ENCODE measurements at regions not wholly inside any gene's neighbourhood (a gene's known extent, or its start where the extent isn't known, plus 50 kb on each side); places are given as distances from the start of the nearest gene placed in this dataset.

- H3K27me3 ChIP-seq = no peaks in the 10 kb centered on the region
- WGBS, 2 donors = 58 to 83% methylated on average over 4 of the region's 4 CpGs
- H3K9me3 ChIP-seq = no peaks in the 10 kb centered on the region
- H3K36me3 ChIP-seq = no peaks in the 10 kb centered on the region
- H3K27ac ChIP-seq = no peak overlapping the region
- TF ChIP-seq, protein P1, sequence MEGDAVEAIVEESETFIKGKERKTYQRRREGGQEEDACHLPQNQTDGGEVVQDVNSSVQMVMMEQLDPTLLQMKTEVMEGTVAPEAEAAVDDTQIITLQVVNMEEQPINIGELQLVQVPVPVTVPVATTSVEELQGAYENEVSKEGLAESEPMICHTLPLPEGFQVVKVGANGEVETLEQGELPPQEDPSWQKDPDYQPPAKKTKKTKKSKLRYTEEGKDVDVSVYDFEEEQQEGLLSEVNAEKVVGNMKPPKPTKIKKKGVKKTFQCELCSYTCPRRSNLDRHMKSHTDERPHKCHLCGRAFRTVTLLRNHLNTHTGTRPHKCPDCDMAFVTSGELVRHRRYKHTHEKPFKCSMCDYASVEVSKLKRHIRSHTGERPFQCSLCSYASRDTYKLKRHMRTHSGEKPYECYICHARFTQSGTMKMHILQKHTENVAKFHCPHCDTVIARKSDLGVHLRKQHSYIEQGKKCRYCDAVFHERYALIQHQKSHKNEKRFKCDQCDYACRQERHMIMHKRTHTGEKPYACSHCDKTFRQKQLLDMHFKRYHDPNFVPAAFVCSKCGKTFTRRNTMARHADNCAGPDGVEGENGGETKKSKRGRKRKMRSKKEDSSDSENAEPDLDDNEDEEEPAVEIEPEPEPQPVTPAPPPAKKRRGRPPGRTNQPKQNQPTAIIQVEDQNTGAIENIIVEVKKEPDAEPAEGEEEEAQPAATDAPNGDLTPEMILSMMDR (IDR thresholded peaks at IDR 0.05) = no peak
- TF ChIP-seq POLR2A (IDR thresholded peaks at IDR 0.05) = no peak
- DNase-seq = no peak
- intact Hi-C loops (cut with DNase I) = no loop called here
- no peaks in the 10 kb centered on the region for H3K4me1 ChIP-seq
- no peak overlapping the region for H3K4me3 ChIP-seq (replicated peaks in 1 of 3)
Observed at GRCh38 chr7:67380858-67381257, 384.2 kb downstream of the TYW1 start.

DNA sequence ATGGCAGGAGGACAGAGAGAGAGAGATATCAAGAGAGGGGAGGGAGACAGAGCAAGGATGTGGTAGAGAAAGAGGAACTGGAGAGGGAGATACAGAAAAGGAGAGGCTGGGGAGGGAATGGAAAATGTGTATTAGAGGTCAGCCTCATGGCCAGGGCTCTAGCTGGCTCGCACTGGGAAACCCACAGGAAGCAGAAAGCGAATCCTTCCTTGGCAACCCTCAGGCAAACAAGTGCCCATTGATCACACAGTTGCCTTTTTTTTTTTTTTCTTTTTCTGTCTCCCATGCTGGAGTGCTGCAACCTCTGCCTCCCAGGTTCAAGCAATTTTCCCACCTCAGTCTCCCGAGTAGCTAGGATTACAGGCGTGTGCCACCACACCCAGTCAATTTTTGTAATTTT is 391.2 kb downstream of the TYW1 start:
- DNase-seq = no peak
- TF ChIP-seq, protein P1 (IDR thresholded peaks at IDR 0.05) = no peak
- no peak for TF ChIP-seq POLR2A (IDR thresholded peaks at IDR 0.05)
- no peaks in the 10 kb centered on the region for H3K9me3 ChIP-seq
- 75 to 77% methylated on average over 4 of the region's 4 CpGs for WGBS, 2 donors
- no peaks in the 10 kb centered on the region for H3K36me3 ChIP-seq
- no peak overlapping the region for H3K4me3 ChIP-seq (replicated peaks in 1 of 3)
- intact Hi-C loops (cut with DNase I) = no loop called here
- H3K27me3 ChIP-seq = no peaks in the 10 kb centered on the region
- no peaks in the 10 kb centered on the region for H3K4me1 ChIP-seq
- no peak overlapping the region for H3K27ac ChIP-seq

GRCh38 chr7:67391168-67391567 is 394.5 kb downstream of the TYW1 start:
- Histone ChIP-seq H3K4me3 (replicated peaks in 1 of 3) (no peak overlapping the region), H3K4me1 (no peaks in the 10 kb centered on the region), H3K27ac (no peak overlapping the region), H3K36me3 (no peaks in the 10 kb centered on the region), H3K27me3 (no peaks in the 10 kb centered on the region), H3K9me3 (no peaks in the 10 kb centered on the region)
- DNase-seq = no peak
- TF ChIP-seq, protein P1 (IDR thresholded peaks at IDR 0.05) = no peak
- TF ChIP-seq POLR2A (IDR thresholded peaks at IDR 0.05) = no peak
- 71 to 75% methylated on average over 19 of the region's 19 CpGs for WGBS, 2 donors
- intact Hi-C loops (cut with DNase I) = no loop called here

GRCh38 chr7:67392596-67393438 is 396.2 kb downstream of the TYW1 start:
- Histone ChIP-seq H3K27ac (no peak overlapping the region), H3K36me3 (no peaks in the 10 kb centered on the region), H3K27me3 (no peaks in the 10 kb centered on the region), H3K9me3 (no peaks in the 10 kb centered on the region), H3K4me1 (no peaks in the 10 kb centered on the region), H3K4me3 (replicated peaks in 1 of 3) (no peak overlapping the region)
- DNase-seq = no peak
- intact Hi-C loops (cut with DNase I) = no loop called here
- WGBS, 2 donors = 64 to 73% methylated on average over 16 of the region's 16 CpGs
- TF ChIP-seq POLR2A (IDR thresholded peaks at IDR 0.05) = no peak
- TF ChIP-seq, protein P1 (IDR thresholded peaks at IDR 0.05) = no peak

DNA sequence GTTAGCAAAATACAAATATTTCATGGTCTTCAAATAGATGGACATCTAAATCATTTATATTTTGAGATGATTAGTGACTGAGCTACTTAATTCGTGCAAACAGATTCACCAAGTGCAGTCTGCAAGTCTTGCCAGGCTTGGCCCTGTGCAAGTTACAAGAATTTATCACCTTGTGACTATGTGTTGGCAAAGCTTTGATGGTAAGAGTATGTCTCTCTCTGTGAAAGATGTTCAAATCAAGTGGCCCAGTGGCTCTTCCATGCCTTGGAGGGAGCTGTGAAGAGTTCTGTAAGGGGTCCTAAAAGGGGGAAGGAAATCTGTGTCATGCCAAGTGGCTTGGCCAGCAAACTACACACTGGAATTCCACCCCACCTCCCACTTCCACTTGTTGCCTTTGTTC is 397.3 kb downstream of the TYW1 start:
- intact Hi-C loops (cut with DNase I) = no loop called here
- no peaks in the 10 kb centered on the region for H3K36me3 ChIP-seq
- no peak for DNase-seq
- WGBS, 2 donors = 82 to 88% methylated on average over 1 of the region's 1 CpG
- no peaks in the 10 kb centered on the region for H3K9me3 ChIP-seq
- H3K4me3 ChIP-seq (replicated peaks in 1 of 3) = no peak overlapping the region
- no peaks in the 10 kb centered on the region for H3K4me1 ChIP-seq
- H3K27me3 ChIP-seq = no peaks in the 10 kb centered on the region
- no peak overlapping the region for H3K27ac ChIP-seq
- TF ChIP-seq, protein P1 (IDR thresholded peaks at IDR 0.05) = no peak
- TF ChIP-seq POLR2A (IDR thresholded peaks at IDR 0.05) = no peak
